Gastroesophageal sphincter (tissue), 4 donors: ENCODE measurements at regions not wholly inside any gene's neighbourhood (a gene's known extent, or its start where the extent isn't known, plus 50 kb on each side); places are given as distances from the start of the nearest gene placed in this dataset.

Experiments used
- ATAC-seq: fragments of 150-250 bp; one replicate; pipeline ENCODE4 v1.9.1; 2016; ENCODE audit warnings: mild to moderate bottlenecking, moderate library complexity
- H3K27ac ChIP-seq, 4 donors: fragments of 200-600 bp; sonication (generic) in 3 of 4; 1 replicate in 3 of 4; 2 replicates in 1 of 4; pipeline ENCODE4 v1.5.1; 2016 to 2019
- H3K27me3 ChIP-seq: fragments of 200-600 bp; sonication (generic); one replicate; pipeline ENCODE4 v1.5.1; 2019
- H3K36me3 ChIP-seq, 2 donors: fragments of 200-600 bp; sonication (generic); one replicate each; pipeline ENCODE4 v1.5.1; 2019; ENCODE audit warnings: control low read depth in 1 of 2
- H3K4me1 ChIP-seq, 3 donors: fragments of 200-600 bp; sonication (generic); 1 replicate in 2 of 3; 2 replicates in 1 of 3; pipeline ENCODE4 v1.5.1; 2016 to 2019; ENCODE audit warnings: control low read depth in 2 of 3
- H3K4me3 ChIP-seq, 2 donors: fragments of 200-600 bp; sonication (generic); one replicate each; pipeline ENCODE4 v1.5.1; 2019; ENCODE audit warnings: mild to moderate bottlenecking in 1 of 2, moderate library complexity in 1 of 2
- H3K9me3 ChIP-seq, 3 donors: fragments of 200-600 bp; sonication (generic); one replicate each; pipeline ENCODE4 v1.5.1; 2017 to 2019; ENCODE audit warnings: control low read depth in 2 of 3
- CTCF ChIP-seq, 4 experiments: fragments of 200-600 bp in 2 of 4; fragments of 450-650 bp in 2 of 4; sonication (generic) in 1 of 4; IDR thresholded peaks; one replicate each; pipeline ENCODE4 v1.5.1; 2017 to 2019; ENCODE audit warnings: antibody characterized with exemption in 4 of 4, mild to moderate bottlenecking in 2 of 4, moderate library complexity in 2 of 4
- EP300 ChIP-seq: sonication (generic); formaldehyde crosslinking; IDR thresholded peaks from one replicate; pipeline ENCODE4 v1.6.1; 2017; ENCODE audit warnings: antibody characterized with exemption, mild to moderate bottlenecking
- POLR2A ChIP-seq, 2 donors: fragments of 450-650 bp; IDR thresholded peaks; one replicate each; pipeline ENCODE4 v1.6.1; 2017; ENCODE audit warnings: antibody characterized with exemption in 2 of 2, mild to moderate bottlenecking in 2 of 2, moderate library complexity in 1 of 2
- POLR2AphosphoS5 ChIP-seq: sonication (generic); formaldehyde crosslinking; IDR thresholded peaks from one replicate; pipeline ENCODE4 v1.6.1; 2017; ENCODE audit warnings: antibody characterized with exemption
- WGBS, 2 donors: methylation state at CpG; one replicate each; pipeline ENCODE4 v1.1.5; 2018; ENCODE audit warnings: low coverage in 1 of 2; 5-methylcytosine and 5-hydroxymethylcytosine counted together

- TF ChIP-seq EP300 = no peak
- TF ChIP-seq POLR2A (IDR thresholded peaks at IDR 0.05) = no peak
- no peak for TF ChIP-seq POLR2AphosphoS5
- TF ChIP-seq CTCF (IDR thresholded peaks at IDR 0.05) = no peak
- H3K4me3 ChIP-seq = no peak overlapping the region
- 67 to 83% methylated on average over 1 of the region's 1 CpG for WGBS, 2 donors
- no peak for ATAC-seq
- no peaks in the 10 kb centered on the region for H3K4me1 ChIP-seq
- no peaks in the 10 kb centered on the region for H3K27me3 ChIP-seq
- H3K27ac ChIP-seq = no peak overlapping the region
- H3K36me3 ChIP-seq = no peaks in the 10 kb centered on the region
- no peaks in the 10 kb centered on the region for H3K9me3 ChIP-seq
Observed at GRCh38 chr13:56718791-56719190, 421.9 kb upstream of the PRR20A start.

- ATAC-seq = no peak
- Histone ChIP-seq H3K27ac (no peak overlapping the region), H3K9me3 (no peaks in the 10 kb centered on the region), H3K27me3 (no peaks in the 10 kb centered on the region), H3K36me3 (no peaks in the 10 kb centered on the region), H3K4me1 (no peaks in the 10 kb centered on the region), H3K4me3 (no peak overlapping the region)
- 69 to 89% methylated on average over 1 of the region's 1 CpG for WGBS, 2 donors
- no peak for TF ChIP-seq POLR2AphosphoS5
Observed at GRCh38 chr13:56720841-56721240, 419.9 kb upstream of the PRR20A start.

DNA sequence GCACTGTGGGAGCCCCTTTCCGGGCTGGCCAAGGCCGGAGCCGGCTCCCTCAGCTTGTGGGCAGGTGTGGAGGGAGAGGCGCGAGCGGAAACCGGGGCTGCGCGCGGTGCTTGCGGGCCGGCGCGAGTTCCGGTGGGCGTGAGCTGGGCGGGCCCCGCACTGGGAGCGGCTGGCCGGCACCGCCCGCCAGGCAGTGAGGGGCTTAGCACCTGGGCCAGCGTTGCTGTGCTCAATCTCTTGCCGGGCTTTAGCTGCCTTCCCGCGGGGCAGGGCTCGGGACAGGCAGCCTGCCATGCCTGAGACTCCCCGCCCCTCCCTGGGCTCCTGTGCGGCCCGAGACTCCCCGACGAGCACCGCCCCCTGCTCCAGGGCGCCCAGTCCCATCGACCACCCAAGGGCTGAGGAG lies 405.2 kb upstream of the PRR20A start:
- no peak for TF ChIP-seq POLR2A (IDR thresholded peaks at IDR 0.05)
- no peak for TF ChIP-seq CTCF (IDR thresholded peaks at IDR 0.05)
- no peak for TF ChIP-seq POLR2AphosphoS5
- TF ChIP-seq EP300 = no peak
- ATAC-seq = no peak
- H3K4me1 ChIP-seq = no peaks in the 10 kb centered on the region
- H3K9me3 ChIP-seq = no peaks in the 10 kb centered on the region
- no peak overlapping the region for H3K4me3 ChIP-seq
- no peak overlapping the region for H3K27ac ChIP-seq
- H3K36me3 ChIP-seq = no peaks in the 10 kb centered on the region
- H3K27me3 ChIP-seq = no peaks in the 10 kb centered on the region
- WGBS, 2 donors = no CpG with 5 or more reads among the region's 35 CpGs

DNA sequence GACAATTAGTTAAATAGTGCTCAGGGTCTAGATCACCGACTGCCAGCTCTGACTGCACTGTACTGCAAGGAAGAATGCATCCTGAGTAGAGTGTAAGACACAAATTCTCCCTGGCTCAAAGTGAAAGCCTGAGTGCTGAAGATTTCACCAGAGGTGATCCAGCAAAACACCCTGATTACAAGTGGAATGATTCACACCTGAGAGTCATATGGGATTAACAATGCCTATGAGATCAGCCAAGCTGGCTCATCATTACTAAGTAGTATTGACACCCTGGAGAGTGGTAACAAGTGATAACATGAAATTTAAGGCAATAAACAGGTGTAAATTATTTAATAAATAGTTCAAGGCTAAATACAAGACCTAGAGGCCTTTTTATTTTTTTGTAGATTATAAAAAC lies 403.8 kb upstream of the PRR20A start:
- Histone ChIP-seq H3K9me3 (no peaks in the 10 kb centered on the region), H3K27ac (no peak overlapping the region), H3K36me3 (no peaks in the 10 kb centered on the region), H3K4me3 (no peak overlapping the region), H3K4me1 (no peaks in the 10 kb centered on the region), H3K27me3 (no peaks in the 10 kb centered on the region)
- 71% methylated on average over 1 of the region's 1 CpG; no CpG with 5 or more reads in 1 of the 2 donors for WGBS, 2 donors
- no peak for ATAC-seq
- TF ChIP-seq POLR2A (IDR thresholded peaks at IDR 0.05) (no peak), CTCF (IDR thresholded peaks at IDR 0.05) (no peak), EP300 (no peak), POLR2AphosphoS5 (no peak)

- no peak for ATAC-seq
- H3K9me3 ChIP-seq = no peaks in the 10 kb centered on the region
- H3K4me3 ChIP-seq = no peak overlapping the region
- WGBS, 2 donors = 73 to 100% methylated on average over 1 of the region's 1 CpG
- H3K36me3 ChIP-seq = no peaks in the 10 kb centered on the region
- no peak for TF ChIP-seq POLR2AphosphoS5
- no peak for TF ChIP-seq EP300
- TF ChIP-seq CTCF (IDR thresholded peaks at IDR 0.05) = no peak
- no peak for TF ChIP-seq POLR2A (IDR thresholded peaks at IDR 0.05)
- no peak overlapping the region for H3K27ac ChIP-seq
- H3K27me3 ChIP-seq = no peaks in the 10 kb centered on the region
- H3K4me1 ChIP-seq = no peaks in the 10 kb centered on the region
Observed at GRCh38 chr13:56752636-56753035, 388.1 kb upstream of the PRR20A start.
